Colonic mucosa (tissue), 4 donors: ENCODE measurements at regions not wholly inside any gene's neighbourhood (a gene's known extent, or its start where the extent isn't known, plus 50 kb on each side); places are given as distances from the start of the nearest gene placed in this dataset.

Source experiments
- DNase-seq: peaks from one replicate; pipeline ENCODE4 v3.0.0-alpha.2; 2020
- H3K27ac ChIP-seq: fragments of 200-600 bp; one replicate; pipeline ENCODE4 v1.8.0; 2021
- H3K27me3 ChIP-seq: fragments of 200-600 bp; one replicate; pipeline ENCODE4 v1.8.0; 2021
- H3K36me3 ChIP-seq: fragments of 200-600 bp; one replicate; pipeline ENCODE4 v1.8.0; 2021
- H3K4me1 ChIP-seq: fragments of 200-600 bp; one replicate; pipeline ENCODE4 v1.8.0; 2021; ENCODE audit warnings: mild to moderate bottlenecking
- H3K4me3 ChIP-seq: fragments of 200-600 bp; one replicate; pipeline ENCODE4 v1.8.0; 2021
- H3K9ac ChIP-seq, 2 donors: one replicate each; pipeline ENCODE4 v1.7.0; 2013; ENCODE audit warnings: control low read depth in 2 of 2, low read depth in 2 of 2, low read length in 2 of 2
- H3K9me3 ChIP-seq: fragments of 200-600 bp; one replicate; pipeline ENCODE4 v1.8.0; 2021
- intact Hi-C: fragments of 100-400 bp; cut with DNase I; formaldehyde crosslinking; loops from one replicate; pipeline ENCODE4 v1.14.1; 2022
- TF ChIP-seq, protein P1 (sequence below): fragments of 200-600 bp; IDR thresholded peaks from one replicate; pipeline ENCODE4 v1.8.0; 2022; ENCODE audit warnings: antibody characterized with exemption, mild to moderate bottlenecking
- donor health status: healthy.
- donor health status: DM: no; HTN: no; CAD: no.
- donor health status: DM: no; HTN: no; CAD: no.

DNA sequence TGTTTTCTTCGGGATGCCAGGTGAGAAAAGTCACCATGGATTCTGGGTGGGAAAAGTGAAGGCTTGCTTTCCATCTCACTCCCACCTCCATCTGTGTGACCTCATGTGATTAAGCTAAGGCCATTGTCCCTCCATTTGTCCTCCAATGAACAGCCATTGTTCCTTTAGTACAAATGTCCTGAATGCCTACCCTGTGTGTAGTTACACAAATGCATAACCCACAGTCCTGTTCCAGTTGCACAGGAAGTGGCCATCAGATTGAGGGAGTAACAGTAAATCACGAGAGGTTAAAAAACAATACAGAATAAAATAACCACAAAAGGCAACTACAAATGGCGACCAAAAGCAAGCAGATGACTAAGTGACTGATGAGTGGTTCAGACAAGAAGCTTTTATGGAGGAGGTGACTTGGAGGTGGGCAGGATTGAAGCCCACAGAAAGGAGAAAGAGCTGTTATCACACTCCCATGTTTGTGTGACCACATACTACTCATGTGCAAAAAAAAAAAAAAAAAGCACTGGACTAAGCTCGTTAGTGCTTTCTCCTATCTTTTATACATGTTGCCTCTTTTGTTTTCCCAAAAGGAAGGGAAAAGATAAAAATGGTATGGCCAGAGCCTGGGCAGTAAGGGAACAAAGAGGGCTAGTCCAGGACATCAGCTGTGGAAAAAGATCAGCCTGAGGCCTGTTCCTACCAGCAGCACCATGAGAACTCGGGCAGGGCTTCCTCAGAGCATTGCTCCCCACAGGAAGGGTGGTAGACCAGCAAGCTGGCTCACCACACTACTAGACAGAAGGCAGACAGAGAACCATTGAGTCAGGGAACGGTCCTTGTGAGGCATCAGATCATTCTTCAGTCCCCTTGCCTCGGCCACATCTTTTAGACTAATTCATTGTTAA, 111.0 kb downstream of the TFAP2A start:
- Histone ChIP-seq H3K9me3 (no peaks in the 10 kb centered on the region), H3K9ac (no peak overlapping the region), H3K4me1 (no peaks in the 10 kb centered on the region), H3K27ac (no peak overlapping the region), H3K27me3 (no peaks in the 10 kb centered on the region), H3K4me3 (no peak overlapping the region), H3K36me3 (no peaks in the 10 kb centered on the region)
- TF ChIP-seq, protein P1, sequence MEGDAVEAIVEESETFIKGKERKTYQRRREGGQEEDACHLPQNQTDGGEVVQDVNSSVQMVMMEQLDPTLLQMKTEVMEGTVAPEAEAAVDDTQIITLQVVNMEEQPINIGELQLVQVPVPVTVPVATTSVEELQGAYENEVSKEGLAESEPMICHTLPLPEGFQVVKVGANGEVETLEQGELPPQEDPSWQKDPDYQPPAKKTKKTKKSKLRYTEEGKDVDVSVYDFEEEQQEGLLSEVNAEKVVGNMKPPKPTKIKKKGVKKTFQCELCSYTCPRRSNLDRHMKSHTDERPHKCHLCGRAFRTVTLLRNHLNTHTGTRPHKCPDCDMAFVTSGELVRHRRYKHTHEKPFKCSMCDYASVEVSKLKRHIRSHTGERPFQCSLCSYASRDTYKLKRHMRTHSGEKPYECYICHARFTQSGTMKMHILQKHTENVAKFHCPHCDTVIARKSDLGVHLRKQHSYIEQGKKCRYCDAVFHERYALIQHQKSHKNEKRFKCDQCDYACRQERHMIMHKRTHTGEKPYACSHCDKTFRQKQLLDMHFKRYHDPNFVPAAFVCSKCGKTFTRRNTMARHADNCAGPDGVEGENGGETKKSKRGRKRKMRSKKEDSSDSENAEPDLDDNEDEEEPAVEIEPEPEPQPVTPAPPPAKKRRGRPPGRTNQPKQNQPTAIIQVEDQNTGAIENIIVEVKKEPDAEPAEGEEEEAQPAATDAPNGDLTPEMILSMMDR = no peak
- intact Hi-C loops = no loop called here
- DNase-seq = no peak

DNA sequence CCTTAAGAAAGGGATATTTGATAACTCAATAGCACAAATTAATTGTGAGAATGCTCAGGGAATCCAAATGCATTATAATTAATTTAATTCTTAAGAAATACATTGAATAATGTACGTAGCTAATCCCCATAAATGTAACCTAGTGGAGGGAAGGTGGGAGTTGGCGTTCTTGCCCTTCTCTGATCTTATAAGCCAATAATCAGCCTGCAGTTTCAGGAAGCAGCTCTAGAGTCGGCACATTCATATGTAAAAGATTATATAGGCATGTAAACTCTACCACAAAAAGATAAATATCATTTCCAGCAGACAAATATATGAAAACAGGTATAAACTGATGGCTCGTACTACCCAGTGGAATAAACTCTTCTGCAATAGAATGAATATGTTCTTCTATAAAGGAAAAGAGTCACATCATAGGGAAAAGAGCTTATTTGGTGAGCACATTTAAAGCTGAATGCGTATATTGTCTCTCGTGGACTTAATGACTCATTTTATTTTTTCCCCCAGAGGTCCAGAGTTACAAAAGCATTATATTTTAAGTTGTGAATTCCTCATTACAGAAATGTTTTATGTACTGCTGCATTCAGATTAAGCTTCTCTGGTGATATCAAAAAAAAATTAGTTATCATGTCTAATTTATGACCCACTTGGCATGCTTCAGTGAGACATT, 112.2 kb downstream of the TFAP2A start:
- H3K27ac ChIP-seq = no peak overlapping the region
- no peak for DNase-seq
- H3K9me3 ChIP-seq = no peaks in the 10 kb centered on the region
- no peak overlapping the region for H3K4me3 ChIP-seq
- H3K4me1 ChIP-seq = no peaks in the 10 kb centered on the region
- no peaks in the 10 kb centered on the region for H3K36me3 ChIP-seq
- H3K27me3 ChIP-seq = no peaks in the 10 kb centered on the region
- TF ChIP-seq, protein P1 = no peak
- H3K9ac ChIP-seq = no peak overlapping the region
- intact Hi-C loops = no loop called here

DNA sequence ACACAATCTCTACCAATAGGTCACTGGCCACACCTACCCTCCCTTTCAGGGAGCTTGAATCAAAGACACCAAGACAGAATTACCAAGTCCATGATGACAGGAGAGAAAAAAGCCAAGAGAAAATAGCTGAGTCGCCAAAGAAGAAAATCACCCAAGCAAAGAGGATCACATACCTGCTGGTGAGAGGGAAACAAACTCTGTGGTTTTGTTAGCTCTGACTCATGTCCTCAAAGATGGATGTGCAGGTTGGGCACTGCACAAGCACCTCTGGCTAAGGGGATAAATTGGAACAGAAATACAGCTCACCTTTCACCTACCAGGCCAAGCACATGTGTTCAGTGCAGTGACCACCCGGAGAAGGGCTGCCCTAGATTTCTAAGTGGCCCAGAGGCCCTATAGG, 114.8 kb downstream of the TFAP2A start:
- Histone ChIP-seq H3K36me3 (no peaks in the 10 kb centered on the region), H3K4me1 (no peaks in the 10 kb centered on the region), H3K9me3 (no peaks in the 10 kb centered on the region), H3K4me3 (no peak overlapping the region), H3K27me3 (no peaks in the 10 kb centered on the region), H3K27ac (no peak overlapping the region), H3K9ac (no peak overlapping the region)
- no peak for DNase-seq
- intact Hi-C loops = no loop called here
- TF ChIP-seq, protein P1 = no peak

DNA sequence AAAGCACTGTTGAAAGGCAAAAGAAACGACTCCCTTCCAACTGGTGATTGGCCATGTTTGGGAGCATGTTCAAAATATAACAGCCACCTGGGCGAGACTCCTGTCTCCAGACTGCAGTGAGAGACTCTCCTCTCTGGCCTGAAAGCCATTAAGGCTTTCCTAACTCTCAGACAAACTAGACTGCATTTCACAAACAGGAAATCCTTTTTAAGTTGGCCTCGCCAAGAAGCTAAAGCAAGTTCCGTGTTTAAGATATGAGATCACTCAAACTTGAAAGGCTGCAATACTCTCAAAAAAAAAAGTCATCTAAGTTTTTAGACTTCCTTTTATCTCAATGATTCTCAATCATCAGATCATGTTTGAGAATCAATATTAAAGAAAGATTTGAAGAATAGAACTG, 117.0 kb downstream of the TFAP2A start:
- Histone ChIP-seq H3K9ac (no peak overlapping the region), H3K4me1 (no peaks in the 10 kb centered on the region), H3K27ac (no peak overlapping the region), H3K9me3 (no peaks in the 10 kb centered on the region), H3K4me3 (no peak overlapping the region), H3K27me3 (no peaks in the 10 kb centered on the region), H3K36me3 (no peaks in the 10 kb centered on the region)
- TF ChIP-seq, protein P1 = no peak
- intact Hi-C loops = no loop called here
- no peak for DNase-seq

DNA sequence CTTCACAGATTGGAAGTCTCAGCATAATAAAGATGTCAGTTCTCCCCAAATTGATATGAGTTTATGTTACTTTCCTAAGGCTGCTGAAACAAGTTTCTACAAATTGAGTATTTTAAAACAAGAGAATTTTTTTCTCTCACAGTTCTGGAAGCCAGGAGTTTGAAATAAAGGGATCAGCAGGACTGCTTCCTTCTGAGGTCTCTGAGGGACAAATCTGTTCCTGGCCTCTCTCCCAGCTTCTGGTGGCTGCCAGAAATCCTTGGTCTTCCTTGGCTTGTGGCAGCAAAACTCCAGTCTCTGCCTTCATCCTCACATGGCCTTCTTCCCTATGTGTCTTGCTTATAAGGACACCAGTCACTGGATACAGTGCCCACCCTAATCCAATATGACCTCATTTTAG, 136.1 kb downstream of the TFAP2A start:
- intact Hi-C loops = no loop called here
- Histone ChIP-seq H3K27ac (no peak overlapping the region), H3K27me3 (no peaks in the 10 kb centered on the region), H3K36me3 (no peaks in the 10 kb centered on the region), H3K9ac (no peak overlapping the region), H3K9me3 (no peaks in the 10 kb centered on the region), H3K4me3 (no peak overlapping the region), H3K4me1 (no peaks in the 10 kb centered on the region)
- no peak for DNase-seq
- TF ChIP-seq, protein P1 = no peak
